HG02885 (cell line): ENCODE measurements at regions not wholly inside any gene's neighbourhood (a gene's known extent, or its start where the extent isn't known, plus 50 kb on each side); places are given as distances from the start of the nearest gene placed in this dataset.

Source experiments
- ATAC-seq: cut with Tn5 transposase; IDR thresholded peaks from one replicate; pipeline ENCODE4 v1.9.1; 2021; ENCODE audit warnings: mild to moderate bottlenecking; ENCODE audit not compliant: unreplicated experiment, poor library complexity

GRCh38 chr5:121693864-121694263 is 157.8 kb upstream of the FTMT start:
- peak; percentile 34 for ATAC-seq

GRCh38 chr5:121695307-121695706 is 156.4 kb upstream of the FTMT start:
- peak; percentile 46 for ATAC-seq

GRCh38 chr5:121698690-121699089 is 153.0 kb upstream of the FTMT start:
- no peak for ATAC-seq

GRCh38 chr5:121701731-121702130 is 150.0 kb upstream of the FTMT start:
- ATAC-seq, result no peak

GRCh38 chr5:121702682-121703081 is 149.0 kb upstream of the FTMT start:
- ATAC-seq, result no peak

GRCh38 chr5:121704291-121704690 is 147.4 kb upstream of the FTMT start:
- no peak for ATAC-seq

GRCh38 chr5:121706686-121707085 is 145.0 kb upstream of the FTMT start:
- no peak for ATAC-seq

- ATAC-seq, result no peak
Measured at GRCh38 chr5:121707178-121707577, 144.5 kb upstream of the FTMT start.

- no peak for ATAC-seq
Measured at GRCh38 chr5:121711416-121711815, 140.3 kb upstream of the FTMT start.

GRCh38 chr5:121719255-121719654 is 132.4 kb upstream of the FTMT start:
- ATAC-seq, result no peak

- ATAC-seq, result no peak
Measured at GRCh38 chr5:121725450-121725849, 126.2 kb upstream of the FTMT start.

GRCh38 chr5:121726991-121727390 is 124.7 kb upstream of the FTMT start:
- ATAC-seq, result no peak

GRCh38 chr5:121731377-121731776 is 120.3 kb upstream of the FTMT start:
- ATAC-seq, result no peak

GRCh38 chr5:121735618-121736017 is 116.1 kb upstream of the FTMT start:
- no peak for ATAC-seq

- ATAC-seq, result no peak
Measured at GRCh38 chr5:121737120-121737519, 114.6 kb upstream of the FTMT start.

- no peak for ATAC-seq
Measured at GRCh38 chr5:121741156-121741555, 110.5 kb upstream of the FTMT start.

- no peak for ATAC-seq
Measured at GRCh38 chr5:121744577-121744976, 107.1 kb upstream of the FTMT start.

GRCh38 chr5:121745407-121745806 is 106.3 kb upstream of the FTMT start:
- ATAC-seq, result no peak

- no peak for ATAC-seq
Measured at GRCh38 chr5:121746763-121747162, 104.9 kb upstream of the FTMT start.

GRCh38 chr5:121748686-121749085 is 103.0 kb upstream of the FTMT start:
- no peak for ATAC-seq

GRCh38 chr5:121752149-121752548 is 99.5 kb upstream of the FTMT start:
- no peak for ATAC-seq

GRCh38 chr5:121755266-121755665 is 96.4 kb upstream of the FTMT start:
- no peak for ATAC-seq

- no peak for ATAC-seq
Measured at GRCh38 chr5:121757753-121758152, 93.9 kb upstream of the FTMT start.
